RWPE2 (cell line): ENCODE measurements at regions not wholly inside any gene's neighbourhood (a gene's known extent, or its start where the extent isn't known, plus 50 kb on each side); places are given as distances from the start of the nearest gene placed in this dataset.

Source experiments
- ATAC-seq: fragments of 200-7000 bp; cut with Tn5 transposase; 3 replicates; pipeline ENCODE4 v1.9.1; 2021; ENCODE audit warnings: low read depth
- DNase-seq: peaks from one replicate; pipeline ENCODE4 v3.0.0-alpha.2; 2020; ENCODE audit warnings: low spot score
- H3K27ac ChIP-seq: fragments of 450-650 bp; 2 replicates; pipeline ENCODE4 v1.5.1; 2017; ENCODE audit warnings: mild to moderate bottlenecking; ENCODE audit not compliant: poor library complexity, severe bottlenecking
- H3K27me3 ChIP-seq: fragments of 250-450 bp; sonication (Bioruptor Pico); 2 replicates; pipeline ENCODE4 v1.5.1; 2021; ENCODE audit warnings: mild to moderate bottlenecking, moderate library complexity; ENCODE audit not compliant: insufficient read depth, poor library complexity, severe bottlenecking
- H3K36me3 ChIP-seq: fragments of 250-450 bp; sonication (Bioruptor Pico); 2 replicates; pipeline ENCODE4 v1.5.1; 2020; ENCODE audit warnings: low read depth, mild to moderate bottlenecking, moderate library complexity
- H3K4me1 ChIP-seq: fragments of 250-450 bp; sonication (Bioruptor Pico); 2 replicates; pipeline ENCODE4 v1.5.1; 2021; ENCODE audit warnings: mild to moderate bottlenecking, moderate library complexity; ENCODE audit not compliant: insufficient read depth, poor library complexity, severe bottlenecking
- H3K4me3 ChIP-seq: fragments of 250-450 bp; sonication (Bioruptor Pico); 2 replicates; pipeline ENCODE4 v1.5.1; 2021; ENCODE audit warnings: mild to moderate bottlenecking, moderate library complexity; ENCODE audit not compliant: severe bottlenecking
- H3K9me3 ChIP-seq: fragments of 250-450 bp; sonication (Bioruptor Pico); 2 replicates; pipeline ENCODE4 v1.5.1; 2021; ENCODE audit warnings: mild to moderate bottlenecking, moderate library complexity; ENCODE audit not compliant: severe bottlenecking
- CTCF ChIP-seq: fragments of 450-650 bp; IDR thresholded peaks from one replicate; pipeline ENCODE4 v1.5.1; 2017; ENCODE audit warnings: mild to moderate bottlenecking, moderate library complexity; ENCODE audit not compliant: poor library complexity, severe bottlenecking

GRCh38 chr2:154620471-154620870 lies 78.0 kb upstream of the KCNJ3 start:
- Histone ChIP-seq H3K4me1 (no peaks in the 10 kb centered on the region), H3K4me3 (no peak overlapping the region), H3K9me3 (no peaks in the 10 kb centered on the region), H3K27ac (no peak overlapping the region), H3K27me3 (no peaks in the 10 kb centered on the region), H3K36me3 (no peaks in the 10 kb centered on the region)
- DNase-seq (no peak), ATAC-seq (no peak)
- TF ChIP-seq CTCF = no peak

DNA sequence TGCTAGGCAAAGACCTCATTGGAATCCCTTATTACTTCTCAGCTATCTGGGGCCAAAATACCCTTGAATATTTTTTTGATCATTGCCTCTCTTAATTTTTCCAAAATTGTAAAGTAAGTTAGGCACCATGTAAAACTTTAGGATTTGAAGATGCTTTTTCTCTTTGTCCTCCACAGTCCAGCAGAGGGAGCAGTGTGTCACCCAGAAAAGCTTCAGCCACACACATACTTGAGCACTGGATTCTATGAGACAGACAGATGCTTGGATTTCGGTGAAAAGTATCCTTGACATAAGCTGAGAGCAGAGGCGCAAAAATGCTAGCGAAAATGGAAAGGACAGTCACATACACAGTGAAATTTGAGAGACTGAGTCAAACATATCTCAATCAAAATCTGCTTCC lies 74.7 kb upstream of the KCNJ3 start:
- no peaks in the 10 kb centered on the region for H3K9me3 ChIP-seq
- peak; percentile 83 for TF ChIP-seq CTCF
- H3K4me1 ChIP-seq = no peaks in the 10 kb centered on the region
- ATAC-seq = peak; percentile 62; the same call in 2 of the 3 replicates
- no peaks in the 10 kb centered on the region for H3K27me3 ChIP-seq
- DNase-seq = no peak
- H3K4me3 ChIP-seq = no peak overlapping the region
- no peaks in the 10 kb centered on the region for H3K36me3 ChIP-seq
- H3K27ac ChIP-seq = no peak overlapping the region

GRCh38 chr2:154637456-154637855 lies 61.0 kb upstream of the KCNJ3 start:
- no peak overlapping the region for H3K4me3 ChIP-seq
- H3K27ac ChIP-seq = no peak overlapping the region
- TF ChIP-seq CTCF = no peak
- ATAC-seq (no peak), DNase-seq (no peak)
- H3K9me3 ChIP-seq = no peaks in the 10 kb centered on the region
- H3K4me1 ChIP-seq = no peaks in the 10 kb centered on the region
- no peaks in the 10 kb centered on the region for H3K36me3 ChIP-seq
- H3K27me3 ChIP-seq = peaks cover 11% of the 10 kb centered on the region

DNA sequence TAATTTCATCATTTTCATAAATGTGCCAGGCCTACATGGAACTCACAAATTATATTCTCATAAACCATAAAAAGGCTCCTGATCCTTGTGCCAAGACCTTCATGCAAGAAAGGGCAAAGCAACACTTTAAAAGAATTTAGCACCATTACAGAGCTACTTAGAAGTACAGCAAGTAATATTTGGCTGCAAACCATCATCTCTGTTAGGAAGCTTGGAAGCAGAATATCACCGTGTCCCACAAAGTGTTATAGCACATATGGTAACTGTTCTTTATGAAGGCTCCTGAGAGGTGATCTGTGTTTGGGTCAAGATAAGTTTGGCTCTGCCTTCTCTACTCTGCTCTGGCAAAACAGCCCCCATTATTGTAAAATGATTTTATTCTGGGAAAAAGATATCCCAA lies 59.7 kb upstream of the KCNJ3 start:
- DNase-seq (no peak), ATAC-seq (no peak)
- H3K4me1 ChIP-seq = no peaks in the 10 kb centered on the region
- no peak overlapping the region for H3K27ac ChIP-seq
- no peaks in the 10 kb centered on the region for H3K9me3 ChIP-seq
- no peaks in the 10 kb centered on the region for H3K36me3 ChIP-seq
- TF ChIP-seq CTCF = no peak
- peaks cover 8% of the 10 kb centered on the region for H3K27me3 ChIP-seq
- H3K4me3 ChIP-seq = no peak overlapping the region

DNA sequence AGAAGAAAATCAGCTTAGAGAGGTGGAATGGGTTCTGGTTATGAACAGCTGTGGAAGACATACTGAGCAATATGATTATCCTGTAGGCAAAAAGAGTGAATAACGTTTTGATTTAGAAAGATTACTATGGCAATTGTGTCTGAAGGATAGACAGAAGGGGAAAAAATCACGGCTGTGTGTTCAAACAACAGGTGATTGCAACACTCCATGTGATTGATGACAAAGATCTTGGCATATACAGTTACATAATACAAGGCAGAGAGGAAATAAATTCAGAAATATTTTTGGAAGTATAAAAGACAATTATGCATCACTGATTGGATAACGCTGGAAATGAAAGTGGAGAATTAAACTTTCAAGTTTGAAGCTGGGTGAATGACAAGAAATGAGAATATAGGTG lies 58.5 kb upstream of the KCNJ3 start:
- no peak overlapping the region for H3K27ac ChIP-seq
- ATAC-seq = no peak
- peaks cover 8% of the 10 kb centered on the region for H3K27me3 ChIP-seq
- no peak overlapping the region for H3K4me3 ChIP-seq
- no peak for TF ChIP-seq CTCF
- no peaks in the 10 kb centered on the region for H3K9me3 ChIP-seq
- H3K4me1 ChIP-seq = no peaks in the 10 kb centered on the region
- no peak for DNase-seq
- H3K36me3 ChIP-seq = no peaks in the 10 kb centered on the region
